Omental fat pad (tissue), 3 donors: ENCODE measurements at regions not wholly inside any gene's neighbourhood (a gene's known extent, or its start where the extent isn't known, plus 50 kb on each side); places are given as distances from the start of the nearest gene placed in this dataset.

Experiments
- ATAC-seq: fragments of 150-250 bp; one replicate; pipeline ENCODE4 v1.9.1; 2016; ENCODE audit warnings: mild to moderate bottlenecking, moderate library complexity; ENCODE audit not compliant: low FRiP score
- DNase-seq: peaks from one replicate; pipeline ENCODE4 v3.0.0-alpha.2; 2019; ENCODE audit warnings: low spot score
- CTCF ChIP-seq, 3 donors: fragments of 450-650 bp; IDR thresholded peaks; one replicate each; pipeline ENCODE4 v1.5.1; 2016 to 2017; ENCODE audit warnings: antibody characterized with exemption in 3 of 3, mild to moderate bottlenecking in 3 of 3, moderate library complexity in 2 of 3

DNA sequence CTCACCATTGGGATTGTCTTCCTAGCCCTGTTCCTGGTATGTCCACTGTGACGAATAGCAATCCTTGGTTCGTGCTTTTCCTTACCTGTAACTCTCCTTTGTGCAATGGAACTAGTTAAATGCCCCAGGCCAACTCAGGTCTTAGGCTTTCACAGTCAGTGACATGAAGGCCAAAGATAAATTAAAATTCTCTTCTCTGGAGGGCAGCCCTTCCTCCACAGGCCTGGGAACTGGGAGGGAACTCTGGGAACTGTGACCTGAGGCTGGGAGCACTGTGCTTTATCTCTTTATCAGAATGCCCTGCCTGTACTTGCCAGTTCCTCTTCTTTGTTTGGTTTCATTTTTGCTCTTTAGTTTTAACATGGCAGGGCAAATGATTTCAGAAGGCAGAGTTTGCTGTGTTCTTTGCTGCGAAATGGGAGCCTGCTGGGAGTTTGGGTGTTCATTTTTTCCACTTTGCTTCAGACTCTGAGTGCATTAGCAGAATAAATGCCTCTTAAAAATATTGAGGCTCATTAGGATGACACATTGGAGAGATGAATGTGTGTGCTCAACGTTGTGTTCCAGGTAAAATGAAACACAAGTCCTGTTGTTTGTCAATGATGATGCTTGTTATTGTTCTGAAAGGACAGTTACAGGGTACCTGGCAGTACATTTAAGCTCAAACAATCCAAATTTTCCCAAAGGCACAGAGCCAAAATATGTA, 118.1 kb downstream of the NUDT12 start:
- TF ChIP-seq CTCF (IDR thresholded peaks at IDR 0.05): no peak
- ATAC-seq: no peak
- DNase-seq: no peak

GRCh38 chr5:103442750-103443149, 119.8 kb downstream of the NUDT12 start:
- no peak for TF ChIP-seq CTCF (IDR thresholded peaks at IDR 0.05)
- no peak for ATAC-seq
- no peak for DNase-seq

DNA sequence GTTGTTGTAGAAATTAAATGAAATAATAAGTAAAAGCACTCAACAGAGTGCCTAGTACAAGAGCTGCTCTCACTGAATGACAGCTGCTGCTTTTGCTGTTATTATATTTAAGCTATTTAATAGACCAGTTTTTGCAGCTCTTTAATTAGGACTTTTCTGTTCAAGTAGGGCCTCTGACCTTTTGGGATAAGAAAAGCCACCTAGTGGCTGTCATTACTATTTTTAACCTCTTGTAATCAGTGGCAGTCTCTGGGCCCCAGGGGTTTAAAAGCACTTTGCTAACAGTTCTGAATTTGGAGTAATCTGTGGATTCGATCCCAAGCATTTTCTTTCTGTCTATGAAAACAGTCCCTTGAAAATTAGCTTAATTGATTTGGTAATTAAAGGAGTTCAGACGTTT, 121.1 kb downstream of the NUDT12 start:
- ATAC-seq (no peak), DNase-seq (no peak)
- TF ChIP-seq CTCF (IDR thresholded peaks at IDR 0.05): no peak

- ATAC-seq: no peak
- no peak for DNase-seq
- no peak for TF ChIP-seq CTCF (IDR thresholded peaks at IDR 0.05)
Measured at GRCh38 chr5:103439007-103439406, 123.6 kb downstream of the NUDT12 start.

DNA sequence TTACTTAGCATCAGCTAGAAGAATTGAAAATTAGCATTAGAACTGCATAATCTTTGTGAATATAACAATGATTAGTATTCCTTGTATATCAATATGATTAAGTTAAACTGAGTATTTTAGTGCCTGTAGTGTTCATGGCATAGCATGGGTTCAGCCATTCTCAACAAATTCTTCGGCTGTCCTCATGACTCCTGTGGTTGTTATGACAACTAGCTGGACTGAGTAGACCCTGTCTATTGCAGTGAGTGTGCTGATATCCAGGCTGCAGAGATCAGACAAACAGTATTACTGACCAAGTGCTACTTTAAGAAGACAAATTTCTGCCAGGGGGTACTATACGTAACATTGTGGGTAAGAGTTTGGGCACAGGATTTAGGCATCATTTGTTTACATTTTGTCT, 125.9 kb downstream of the NUDT12 start:
- DNase-seq: no peak
- no peak for TF ChIP-seq CTCF (IDR thresholded peaks at IDR 0.05)
- ATAC-seq: no peak

DNA sequence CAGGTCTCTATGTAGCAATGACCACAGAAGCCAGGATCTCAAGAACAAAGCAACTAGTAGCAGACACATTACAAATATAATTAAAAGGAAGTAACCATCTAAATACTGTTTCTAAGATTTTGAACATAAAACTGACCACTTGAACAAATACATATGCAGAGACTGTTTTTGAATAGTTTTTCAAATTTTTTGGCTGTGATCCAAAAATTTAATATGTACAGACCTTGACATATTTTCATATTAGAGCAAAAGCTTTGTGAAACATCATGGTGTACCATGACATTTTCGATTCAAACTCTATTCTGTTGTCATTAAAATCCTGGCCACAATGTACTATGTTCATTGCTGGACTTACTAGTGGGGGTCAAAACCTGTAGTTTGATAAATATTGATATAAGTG, 126.5 kb downstream of the NUDT12 start:
- DNase-seq (no peak), ATAC-seq (no peak)
- no peak for TF ChIP-seq CTCF (IDR thresholded peaks at IDR 0.05)

- TF ChIP-seq CTCF (IDR thresholded peaks at IDR 0.05): no peak
- no peak for ATAC-seq
Measured at GRCh38 chr5:103435136-103435889, 127.3 kb downstream of the NUDT12 start.

More at GRCh38 chr5:103435136-103435889, 127.3 kb downstream of the NUDT12 start:
- no peak for DNase-seq
